H9 (cell line): ENCODE measurements at regions not wholly inside any gene's neighbourhood (a gene's known extent, or its start where the extent isn't known, plus 50 kb on each side); places are given as distances from the start of the nearest gene placed in this dataset.

Source experiments
- DNase-seq: peaks from one replicate; pipeline ENCODE4 v3.0.0-alpha.2; 2017
- H2AFZ ChIP-seq: one replicate; pipeline ENCODE4 v1.6.1; 2013; ENCODE audit warnings: mild to moderate bottlenecking, low read length, control low read depth, moderate library complexity
- H2AK5ac ChIP-seq: 2 replicates; pipeline ENCODE4 v1.6.1; 2013; ENCODE audit warnings: low read length, control low read depth, mixed read lengths; ENCODE audit not compliant: insufficient read length
- H2BK120ac ChIP-seq: one replicate; pipeline ENCODE4 v1.6.1; 2013; ENCODE audit warnings: low read depth, mild to moderate bottlenecking, low read length, control low read depth, inconsistent platforms; ENCODE audit not compliant: poor library complexity, severe bottlenecking
- H2BK12ac ChIP-seq: 2 replicates; pipeline ENCODE4 v1.6.1; 2013; ENCODE audit warnings: low read length, control low read depth, mixed read lengths, low read depth; ENCODE audit not compliant: insufficient read length
- H2BK15ac ChIP-seq: 2 replicates; pipeline ENCODE4 v1.6.1; 2013; ENCODE audit warnings: low read depth, low read length, control low read depth
- H2BK20ac ChIP-seq: one replicate; pipeline ENCODE4 v1.6.1; 2013; ENCODE audit warnings: low read depth, mild to moderate bottlenecking, low read length, control low read depth, inconsistent platforms; ENCODE audit not compliant: poor library complexity, severe bottlenecking
- H2BK5ac ChIP-seq: 2 replicates; pipeline ENCODE4 v1.6.1; 2013; ENCODE audit warnings: low read length, control low read depth, mixed read lengths; ENCODE audit not compliant: insufficient read length
- H3K14ac ChIP-seq: 2 replicates; pipeline ENCODE4 v1.6.1; 2013; ENCODE audit warnings: low read length, control low read depth; ENCODE audit not compliant: insufficient read depth
- H3K18ac ChIP-seq: 2 replicates; pipeline ENCODE4 v1.6.1; 2013; ENCODE audit warnings: low read depth, mild to moderate bottlenecking, mixed read lengths, low read length, control low read depth; ENCODE audit not compliant: insufficient read length
- H3K23ac ChIP-seq: 2 replicates; pipeline ENCODE4 v1.6.1; 2013; ENCODE audit warnings: low read length, control low read depth, mixed read lengths, low read depth; ENCODE audit not compliant: insufficient read length
- H3K23me2 ChIP-seq: 2 replicates; pipeline ENCODE4 v1.6.1; 2013; ENCODE audit warnings: low read depth, mild to moderate bottlenecking, mixed read lengths, low read length, control low read depth; ENCODE audit not compliant: insufficient read length, poor library complexity, severe bottlenecking
- H3K27ac ChIP-seq: 2 replicates; pipeline ENCODE4 v1.5.1; 2013; ENCODE audit warnings: low read length, control low read depth, mixed read lengths, low read depth; ENCODE audit not compliant: insufficient read length
- H3K27me3 ChIP-seq: 2 replicates; pipeline ENCODE4 v1.6.1; 2013; ENCODE audit warnings: low read length, control low read depth, inconsistent platforms; ENCODE audit not compliant: insufficient read depth
- H3K4ac ChIP-seq: 2 replicates; pipeline ENCODE4 v1.6.1; 2013; ENCODE audit warnings: low read depth, mild to moderate bottlenecking, control low read depth, inconsistent platforms, low read length, moderate library complexity
- H3K4me1 ChIP-seq: 2 replicates; pipeline ENCODE4 v1.6.1; 2013; ENCODE audit warnings: low read length, control low read depth, inconsistent platforms; ENCODE audit not compliant: insufficient read depth
- H3K4me2 ChIP-seq: 2 replicates; pipeline ENCODE4 v1.6.1; 2013; ENCODE audit warnings: low read length, control low read depth, mixed read lengths; ENCODE audit not compliant: insufficient read length, insufficient read depth
- H3K56ac ChIP-seq: 2 replicates; pipeline ENCODE4 v1.6.1; 2013; ENCODE audit warnings: low read depth, mild to moderate bottlenecking, mixed read lengths, low read length, control low read depth; ENCODE audit not compliant: insufficient read length
- H3K79me1 ChIP-seq: 2 replicates; pipeline ENCODE4 v1.6.1; 2013; ENCODE audit warnings: low read depth, mild to moderate bottlenecking, moderate library complexity, low read length, control low read depth, inconsistent platforms; ENCODE audit not compliant: insufficient read depth, poor library complexity, severe bottlenecking
- H3K79me2 ChIP-seq: 2 replicates; pipeline ENCODE4 v1.6.1; 2013; ENCODE audit warnings: low read length, control low read depth, inconsistent platforms; ENCODE audit not compliant: insufficient read depth
- H3K9ac ChIP-seq: 2 replicates; pipeline ENCODE4 v1.6.1; 2013; ENCODE audit warnings: low read length, control low read depth, mixed read lengths; ENCODE audit not compliant: insufficient read length; ENCODE audit errors: extremely low read depth
- H3K9me3 ChIP-seq: one replicate; pipeline ENCODE4 v1.6.1; 2013; ENCODE audit warnings: low read depth, low read length, inconsistent platforms; ENCODE audit not compliant: control insufficient read depth
- H3T11ph ChIP-seq: one replicate; pipeline ENCODE4 v1.6.1; 2013; ENCODE audit warnings: mild to moderate bottlenecking, low read length, control low read depth, inconsistent platforms
- H4K20me1 ChIP-seq: one replicate; pipeline ENCODE4 v1.6.1; 2013; ENCODE audit not compliant: control insufficient read depth, insufficient read length, insufficient read depth
- H4K5ac ChIP-seq: 2 replicates; pipeline ENCODE4 v1.6.1; 2013; ENCODE audit warnings: low read depth, mild to moderate bottlenecking, mixed read lengths, low read length, control low read depth; ENCODE audit not compliant: insufficient read length
- H4K8ac ChIP-seq: replicated peaks from 2 replicates; pipeline ENCODE4 v1.6.1; 2013; ENCODE audit warnings: low read length, control low read depth, mixed read lengths, low read depth; ENCODE audit not compliant: insufficient read length
- H4K91ac ChIP-seq: 2 replicates; pipeline ENCODE4 v1.6.1; 2013; ENCODE audit warnings: low read depth, mild to moderate bottlenecking, moderate library complexity, mixed read lengths, low read length, control low read depth; ENCODE audit not compliant: insufficient read length
- H3K27ac Mint-ChIP-seq, 3 experiments: 2 replicates in 2 of 3; 3 replicates in 1 of 3; pipeline ENCODE4 v1.8.0; 2020 to 2021; ENCODE audit warnings: mixed read lengths in 3 of 3, mild to moderate bottlenecking in 1 of 3, moderate library complexity in 1 of 3
- H3K27me3 Mint-ChIP-seq: 2 replicates; pipeline ENCODE4 v1.8.0; 2021; ENCODE audit warnings: low read depth, mild to moderate bottlenecking, moderate library complexity, mixed read lengths
- H3K36me3 Mint-ChIP-seq, 3 experiments: 2 replicates in 2 of 3; 3 replicates in 1 of 3; pipeline ENCODE4 v1.8.0; 2020 to 2021; ENCODE audit warnings: low read depth in 3 of 3, mixed read lengths in 3 of 3; ENCODE audit not compliant: insufficient read depth in 1 of 3
- H3K4me1 Mint-ChIP-seq, 2 experiments: 2 replicates each; pipeline ENCODE4 v1.8.0; 2020; ENCODE audit warnings: mixed read lengths in 2 of 2
- H3K4me3 Mint-ChIP-seq, 2 experiments: 2 replicates in 1 of 2; 3 replicates in 1 of 2; pipeline ENCODE4 v1.8.0; 2020 to 2021; ENCODE audit warnings: mild to moderate bottlenecking in 2 of 2, mixed read lengths in 2 of 2, moderate library complexity in 1 of 2
- H3K9me3 Mint-ChIP-seq, 2 experiments: 2 replicates in 1 of 2; 3 replicates in 1 of 2; pipeline ENCODE4 v1.8.0; 2020; ENCODE audit warnings: mild to moderate bottlenecking in 2 of 2, mixed read lengths in 2 of 2, moderate library complexity in 1 of 2
- CTCF ChIP-seq: fragments of 200-600 bp; sonication (generic); conservative IDR thresholded peaks from 3 replicates; pipeline ENCODE4 v1.8.0; 2021; ENCODE audit warnings: antibody characterized with exemption, mild to moderate bottlenecking
- WGBS: extraction: QIAGEN DNeasy Blood & Tissue Kit; methylation state at CpG from one replicate; pipeline ENCODE4 v1.1.7; 2013; ENCODE audit warnings: missing lambda C conversion rate, low lambda C conversion rate, mixed read lengths; ENCODE audit not compliant: insufficient read length; ENCODE audit errors: extremely low coverage; 5-methylcytosine and 5-hydroxymethylcytosine counted together

- Histone ChIP-seq H4K5ac (no peak overlapping the region), H3K79me1 (no peaks in the 10 kb centered on the region), H3T11ph (no peak overlapping the region), H3K14ac (no peak overlapping the region), H3K4me2 (no peak overlapping the region), H3K27me3 (no peaks in the 10 kb centered on the region), H3K27ac (no peak overlapping the region), H3K79me2 (no peaks in the 10 kb centered on the region), H4K91ac (no peak overlapping the region), H2BK5ac (no peak overlapping the region), H2BK20ac (no peak overlapping the region), H2BK120ac (no peak overlapping the region), H3K4me1 (no peaks in the 10 kb centered on the region), H2AFZ (no peak overlapping the region), H3K23me2 (no peaks in the 10 kb centered on the region), H4K20me1 (no peaks in the 10 kb centered on the region), H3K56ac (no peak overlapping the region), H3K9me3 (no peaks in the 10 kb centered on the region), H2BK12ac (no peak overlapping the region), H2AK5ac (no peak overlapping the region), H3K9ac (no peak overlapping the region), H3K4ac (no peak overlapping the region), H3K23ac (no peak overlapping the region), H2BK15ac (no peak overlapping the region), H4K8ac (no peak overlapping the region), H3K18ac (no peak overlapping the region)
- Mint-ChIP-seq H3K9me3 (peaks cover 15 to 18% of the 10 kb centered on the region in 2 experiments), H3K36me3 (peaks cover 0 to 19% (median 13%) of the 10 kb centered on the region in 3 experiments; a peak in 5 of 7 replicates), H3K27me3 (no peaks in the 10 kb centered on the region), H3K4me3 (no peak overlapping the region), H3K27ac (peak overlapping the region in 1 of 3 experiments; percentile 40; a peak in 1 of 7 replicates), H3K4me1 (peaks cover 2 to 3% of the 10 kb centered on the region in 2 experiments; a peak in 1 of 4 replicates)
- TF ChIP-seq CTCF = no peak
- no peak for DNase-seq
- WGBS = no CpG with 5 or more reads among the region's 4 CpGs
Observed at GRCh38 chr1:96157101-96157500, 564.5 kb upstream of the PTBP2 start.
